Stimulated activated CD4-positive, alpha-beta T cell treated with anti-CD3 and anti-CD28 coated beads, Interleukin-15, amount 100 ng/mL, for 48 hours (primary cell): ENCODE measurements at regions not wholly inside any gene's neighbourhood (a gene's known extent, or its start where the extent isn't known, plus 50 kb on each side); places are given as distances from the start of the nearest gene placed in this dataset.

Experiments
- DNase-seq, 2 donors: peaks; one replicate each; pipeline ENCODE4 v3.0.0-alpha.2; 2020; ENCODE audit warnings: low read depth in 2 of 2

- no peak for DNase-seq
These were observed 188.2 kb downstream of the PLPP3 start for GRCh38 chr1:56390934-56391731.

- no peak for DNase-seq
These were observed 189.0 kb downstream of the PLPP3 start for GRCh38 chr1:56390232-56390867.

GRCh38 chr1:56389813-56390212 lies 189.6 kb downstream of the PLPP3 start:
- DNase-seq, result no peak

- DNase-seq, result no peak
These were observed 192.2 kb downstream of the PLPP3 start for GRCh38 chr1:56387071-56387740.

- DNase-seq, result no peak
These were observed 194.0 kb downstream of the PLPP3 start for GRCh38 chr1:56385314-56385713.

- DNase-seq, result no peak
These were observed 196.4 kb downstream of the PLPP3 start for GRCh38 chr1:56382929-56383328.

- DNase-seq, result no peak
These were observed 198.8 kb downstream of the PLPP3 start for GRCh38 chr1:56380531-56380930.

GRCh38 chr1:56378341-56379070 lies 200.9 kb downstream of the PLPP3 start:
- DNase-seq, result no peak

GRCh38 chr1:56377431-56377830 lies 201.9 kb downstream of the PLPP3 start:
- no peak for DNase-seq

- DNase-seq, result no peak
These were observed 203.0 kb downstream of the PLPP3 start for GRCh38 chr1:56376188-56376984.

GRCh38 chr1:56375326-56375804 lies 204.0 kb downstream of the PLPP3 start:
- DNase-seq, result no peak

GRCh38 chr1:56374026-56374974 lies 205.1 kb downstream of the PLPP3 start:
- DNase-seq, result no peak

- DNase-seq, result no peak
These were observed 208.8 kb downstream of the PLPP3 start for GRCh38 chr1:56370513-56370912.

- DNase-seq, result no peak
These were observed 216.2 kb downstream of the PLPP3 start for GRCh38 chr1:56363007-56363770.

GRCh38 chr1:56360021-56360420 lies 219.3 kb downstream of the PLPP3 start:
- DNase-seq, result no peak

GRCh38 chr1:56359056-56359455 lies 220.3 kb downstream of the PLPP3 start:
- no peak for DNase-seq

- no peak for DNase-seq
These were observed 221.3 kb downstream of the PLPP3 start for GRCh38 chr1:56357927-56358690.

GRCh38 chr1:56356376-56356990 lies 222.9 kb downstream of the PLPP3 start:
- no peak for DNase-seq
